Hepatic stellate cell (primary cell): ENCODE measurements at regions not wholly inside any gene's neighbourhood (a gene's known extent, or its start where the extent isn't known, plus 50 kb on each side); places are given as distances from the start of the nearest gene placed in this dataset.

Experiments
- DNase-seq: peaks from one replicate; pipeline ENCODE4 v3.0.0; 2011; ENCODE audit warnings: low spot score

DNA sequence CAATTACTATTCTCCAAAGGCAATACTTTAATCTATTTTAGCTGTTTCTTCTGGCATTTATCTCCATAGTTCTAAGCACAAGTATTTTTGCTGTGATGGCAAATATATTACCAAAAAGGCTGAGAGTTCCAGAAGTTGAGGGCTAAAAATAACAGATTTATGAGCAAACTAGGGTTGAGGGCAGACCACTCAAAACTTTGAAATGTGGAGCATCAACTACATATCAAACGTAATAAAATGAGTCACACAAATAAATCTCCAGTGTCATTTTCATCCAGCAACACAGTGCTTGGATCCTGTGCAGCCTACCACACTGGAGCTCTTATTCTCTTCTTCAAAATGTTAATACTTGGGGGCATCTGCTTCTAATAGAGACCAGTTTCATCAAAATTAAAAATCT is 163.9 kb downstream of the HS3ST1 start:
- no peak for DNase-seq

DNA sequence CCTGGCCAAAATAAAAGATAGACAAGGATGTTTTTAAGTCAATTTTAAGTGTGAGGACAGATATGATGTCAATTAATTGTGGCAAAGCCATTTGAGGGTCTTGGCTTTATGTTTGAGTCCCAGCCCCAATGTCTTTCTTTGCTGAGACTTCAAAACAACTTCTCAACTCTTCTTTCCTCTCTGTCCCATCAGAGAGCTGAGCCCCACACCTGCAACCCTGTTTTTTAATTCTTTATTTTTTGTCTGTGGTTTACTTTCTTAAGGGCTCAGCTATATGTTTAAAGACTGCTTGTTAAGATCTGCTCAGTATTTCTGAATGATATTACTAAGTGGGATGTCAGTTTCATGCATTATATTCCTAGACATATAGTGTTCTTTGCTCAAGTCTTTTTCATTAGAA is 164.3 kb downstream of the HS3ST1 start:
- no peak for DNase-seq

- DNase-seq: no peak
These were observed 165.5 kb downstream of the HS3ST1 start for GRCh38 chr4:11263208-11263607.

GRCh38 chr4:11261066-11261850 is 167.4 kb downstream of the HS3ST1 start:
- no peak for DNase-seq

- DNase-seq: no peak
These were observed 168.9 kb downstream of the HS3ST1 start for GRCh38 chr4:11259837-11260236.

DNA sequence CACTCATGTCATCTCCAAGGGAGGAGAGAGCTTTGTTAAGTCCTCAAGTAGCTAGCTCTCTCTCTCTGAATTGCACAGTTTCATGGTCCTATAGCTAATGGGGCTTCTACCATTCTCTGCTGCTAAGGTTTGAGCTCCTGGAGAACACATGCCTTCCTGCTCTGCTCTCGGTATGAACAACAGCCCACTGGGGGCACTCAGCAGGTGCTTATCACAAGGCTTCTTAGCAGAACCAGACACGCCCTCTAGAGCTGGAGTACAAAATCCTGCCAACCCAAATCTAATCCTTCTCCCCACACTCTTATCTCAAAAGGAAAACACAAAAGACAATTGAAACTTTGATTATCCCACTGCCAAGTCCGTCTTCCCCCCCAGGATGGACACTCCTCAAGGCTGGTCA is 176.5 kb downstream of the HS3ST1 start:
- DNase-seq: no peak

DNA sequence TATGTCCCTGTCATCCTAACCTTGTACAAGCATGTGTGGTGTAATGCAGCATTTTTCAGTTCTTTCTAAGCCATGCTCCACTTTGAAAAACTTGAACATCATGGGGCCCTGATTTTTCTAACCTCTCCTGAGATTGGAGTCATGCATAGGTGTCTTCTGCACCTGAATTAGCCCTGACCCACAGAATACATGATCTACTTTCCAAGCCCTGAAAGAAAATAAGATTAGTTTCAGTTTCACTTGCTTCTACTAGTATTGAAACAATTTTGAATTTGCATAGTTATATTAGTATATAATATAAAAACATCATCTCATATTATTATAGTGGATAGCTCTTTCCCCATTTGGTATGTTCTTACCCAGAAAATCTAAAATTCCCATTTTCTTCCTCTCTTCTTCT is 178.2 kb downstream of the HS3ST1 start:
- DNase-seq: no peak

DNA sequence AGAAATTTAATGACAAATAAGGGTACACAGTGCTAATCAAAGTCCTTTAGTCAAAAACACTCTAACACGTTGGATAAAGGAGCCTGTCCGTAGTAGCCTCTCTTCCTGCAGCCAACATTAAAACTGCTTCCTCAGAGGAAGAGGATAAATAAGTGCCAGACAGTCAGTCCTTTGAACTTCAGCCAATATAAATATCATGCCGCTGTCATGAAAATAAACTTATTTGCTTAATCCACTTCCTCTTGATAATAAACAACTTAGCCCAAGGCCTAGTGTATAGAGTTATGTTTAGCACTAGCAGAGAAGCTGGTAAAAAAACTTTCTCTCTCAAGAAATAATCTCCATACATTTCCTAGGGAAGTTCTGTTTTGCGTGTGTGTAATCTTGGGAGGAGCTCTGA is 196.7 kb downstream of the HS3ST1 start:
- no peak for DNase-seq

DNA sequence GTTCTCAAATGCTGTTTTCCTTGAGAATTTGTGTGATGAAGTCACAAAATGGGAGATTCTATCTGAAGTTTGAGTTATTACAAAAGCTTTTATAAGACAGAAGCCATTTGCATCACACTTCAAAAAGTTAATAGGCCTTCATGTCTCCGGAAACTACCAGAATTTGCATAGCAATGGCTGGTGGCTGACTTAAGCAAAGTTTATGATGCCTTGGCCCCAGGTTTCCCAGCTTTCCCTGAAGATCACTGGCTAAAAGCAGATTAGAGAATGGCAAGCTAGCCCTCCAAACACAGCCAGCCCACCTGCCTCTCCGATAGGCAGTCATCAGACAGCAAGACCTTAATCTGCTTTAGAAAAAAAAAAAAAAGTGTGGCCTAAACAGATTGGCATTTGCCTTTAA is 197.8 kb downstream of the HS3ST1 start:
- no peak for DNase-seq

DNA sequence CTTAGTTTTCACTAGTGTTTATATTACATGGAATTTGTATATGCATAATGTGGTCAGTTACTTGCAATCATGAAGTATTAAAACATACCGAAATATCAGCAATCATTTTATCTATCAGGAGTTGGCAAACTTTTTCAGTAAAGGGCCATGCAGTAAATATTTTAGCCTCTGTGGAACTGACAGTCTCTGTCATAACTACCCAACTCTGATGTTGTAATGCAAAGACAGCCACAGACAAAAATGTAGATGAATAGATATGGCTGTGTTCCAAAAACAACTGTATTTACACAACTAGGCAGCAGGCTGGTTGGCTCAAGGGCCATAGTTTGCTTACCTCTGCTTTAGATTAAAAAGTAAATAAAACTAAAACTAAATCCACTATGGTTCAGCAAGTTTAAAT is 200.2 kb downstream of the HS3ST1 start:
- DNase-seq: no peak

GRCh38 chr4:11223311-11223710 is 205.4 kb downstream of the HS3ST1 start:
- no peak for DNase-seq

GRCh38 chr4:11218692-11219091 is 210.0 kb downstream of the HS3ST1 start:
- no peak for DNase-seq

- no peak for DNase-seq
These were observed 212.2 kb downstream of the HS3ST1 start for GRCh38 chr4:11216520-11216919.

DNA sequence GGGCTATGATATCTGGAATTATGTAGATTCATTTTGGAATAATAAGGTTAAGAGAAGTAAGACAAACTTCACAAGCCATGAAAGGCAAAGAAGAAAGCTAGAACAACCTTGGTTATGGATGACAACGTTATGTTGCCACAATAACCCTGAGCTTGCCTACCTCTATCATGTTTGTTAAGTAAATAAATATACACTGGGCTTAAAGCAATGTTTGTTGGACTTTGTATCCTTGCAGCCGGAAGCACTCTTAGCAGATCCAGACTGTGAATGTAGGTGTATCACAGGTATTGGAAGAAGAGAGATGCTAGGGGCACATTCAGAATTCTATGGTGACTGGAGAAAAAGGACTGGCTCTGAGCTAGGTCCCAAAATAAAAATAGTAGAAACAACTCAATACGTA is 214.4 kb downstream of the HS3ST1 start:
- no peak for DNase-seq

- no peak for DNase-seq
These were observed 218.9 kb downstream of the HS3ST1 start for GRCh38 chr4:11209826-11210225.

GRCh38 chr4:11201256-11201655 is 227.4 kb downstream of the HS3ST1 start:
- DNase-seq: no peak

DNA sequence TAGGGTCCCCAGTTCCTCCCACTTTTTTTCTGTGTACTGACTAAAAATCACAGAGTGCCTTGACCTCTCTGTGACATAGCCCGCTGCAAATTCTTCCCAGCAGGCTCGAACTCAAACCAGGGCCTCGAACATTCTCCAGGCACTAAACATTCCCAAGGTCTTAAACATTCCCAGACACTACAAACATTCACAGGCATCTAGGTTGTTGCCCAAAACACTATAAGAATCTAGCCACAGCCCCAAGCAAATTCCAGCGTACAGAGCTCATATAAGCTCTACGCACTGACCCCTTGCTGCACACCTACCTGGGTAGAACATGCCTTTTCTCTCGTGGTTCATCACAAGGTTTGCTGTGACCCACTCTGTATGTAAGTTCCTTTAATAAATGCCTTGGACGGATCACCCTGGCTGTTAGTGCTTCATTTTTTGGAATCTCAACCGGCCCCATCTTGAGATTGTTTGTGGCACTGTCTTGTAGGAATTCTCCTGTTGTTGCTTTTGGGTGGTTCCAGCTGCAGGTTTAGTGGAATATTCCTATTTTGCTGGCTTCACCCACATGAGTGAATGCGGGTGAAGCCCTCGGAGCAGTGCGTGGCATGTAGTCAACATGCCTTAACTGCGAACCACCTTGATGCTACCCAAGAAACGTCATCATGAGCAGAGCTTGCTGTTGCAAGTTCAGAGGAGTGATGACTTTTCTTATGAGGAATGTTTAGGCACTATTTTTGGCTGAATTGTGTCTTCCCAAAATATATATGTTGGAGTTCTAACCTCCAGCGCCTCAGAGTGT is 230.0 kb downstream of the HS3ST1 start:
- DNase-seq: no peak

DNA sequence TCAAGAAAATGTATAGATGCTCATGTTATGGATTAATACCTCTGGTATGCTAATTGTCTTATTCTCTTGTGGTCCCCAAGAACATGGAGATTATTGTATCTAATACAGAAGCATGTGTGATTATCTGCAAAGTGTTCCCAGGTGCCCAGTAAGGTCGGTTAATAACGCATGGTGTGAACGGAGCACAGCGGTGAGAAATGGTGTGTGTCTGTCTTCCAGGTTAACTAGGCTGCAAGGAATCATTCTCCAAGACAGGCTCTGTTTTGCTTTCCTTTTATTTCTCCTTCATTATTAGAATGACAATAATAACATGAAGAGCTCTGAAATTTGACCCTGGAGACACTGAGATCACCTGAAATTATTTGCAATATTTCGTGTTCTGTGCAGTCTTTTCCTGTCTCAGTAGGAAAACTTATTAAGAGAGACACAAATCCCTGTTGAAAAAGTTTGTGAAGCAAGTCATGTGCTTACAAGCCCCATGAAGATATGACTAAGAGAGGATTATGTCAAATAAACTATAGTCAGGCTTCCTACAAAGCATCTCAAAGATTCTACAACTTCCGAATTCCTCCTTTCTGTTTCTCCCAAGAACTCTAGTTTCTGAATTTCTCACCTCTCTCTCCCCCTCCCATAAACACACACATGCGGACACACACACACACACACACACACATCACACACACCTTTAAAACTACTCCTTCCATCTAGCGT is 230.9 kb downstream of the HS3ST1 start:
- DNase-seq: no peak

DNA sequence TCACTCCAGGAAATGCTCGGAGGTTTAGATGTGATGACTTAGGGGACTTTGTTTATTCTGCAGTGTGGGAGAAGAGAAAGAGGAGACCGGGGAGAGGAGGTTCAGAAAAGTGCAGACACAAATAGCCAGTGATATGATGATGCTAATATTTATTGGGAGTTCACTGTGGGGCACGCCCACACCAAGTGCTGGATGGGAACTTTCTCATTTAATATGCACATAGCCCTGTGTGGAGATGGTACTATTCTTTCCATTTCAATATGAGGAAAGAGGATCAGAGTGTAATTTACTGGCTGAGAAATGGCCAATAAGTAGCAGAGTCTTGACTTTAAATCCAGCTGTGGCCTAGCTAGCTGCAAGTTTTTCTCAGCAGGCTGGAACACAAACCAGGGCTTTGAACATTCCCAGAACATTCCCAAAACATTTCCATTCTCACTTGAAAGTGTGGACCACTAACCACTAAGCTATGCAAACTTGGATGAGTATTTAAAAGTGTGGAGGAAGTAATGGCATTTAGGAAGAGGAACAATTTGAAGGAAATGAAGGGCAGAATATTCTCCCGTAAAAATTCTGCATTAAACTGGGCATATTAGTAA is 231.7 kb downstream of the HS3ST1 start:
- no peak for DNase-seq

- no peak for DNase-seq
These were observed 234.3 kb downstream of the HS3ST1 start for GRCh38 chr4:11194431-11194830.

DNA sequence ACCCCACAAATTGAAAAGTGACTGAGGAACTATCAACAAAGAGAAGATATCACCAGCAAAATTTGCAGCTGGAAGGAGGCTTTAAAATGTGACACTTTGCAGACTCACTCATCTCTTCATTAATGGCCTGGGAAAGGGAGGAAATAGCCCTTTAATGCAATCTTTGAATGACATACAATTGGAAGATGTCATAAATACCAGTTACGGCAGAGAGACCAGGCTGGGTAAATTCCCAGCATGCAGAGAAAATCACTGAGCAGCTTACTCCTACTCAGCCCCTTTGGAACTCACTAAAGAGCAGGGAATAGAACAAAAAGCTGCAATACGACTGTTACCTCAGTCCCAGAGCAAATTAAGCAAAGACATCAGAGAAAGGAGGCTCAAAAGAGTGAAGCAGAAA is 238.9 kb downstream of the HS3ST1 start:
- DNase-seq: no peak

- no peak for DNase-seq
These were observed 245.3 kb downstream of the HS3ST1 start for GRCh38 chr4:11183356-11183740.
